Thyroid gland (tissue), 4 donors: ENCODE measurements at regions not wholly inside any gene's neighbourhood (a gene's known extent, or its start where the extent isn't known, plus 50 kb on each side); places are given as distances from the start of the nearest gene placed in this dataset.

Source experiments
- CTCF ChIP-seq, 6 experiments: fragments of 200-600 bp in 3 of 6; fragments of 450-650 bp in 3 of 6; sonication (generic) in 3 of 6; IDR thresholded peaks; one replicate each; pipeline ENCODE4 v1.5.1; 2016 to 2019; ENCODE audit warnings: antibody characterized with exemption in 6 of 6, mild to moderate bottlenecking in 2 of 6, inconsistent platforms in 1 of 6, moderate library complexity in 1 of 6
- POLR2A ChIP-seq, 2 donors: fragments of 450-650 bp; IDR thresholded peaks; one replicate each; pipeline ENCODE4 v1.6.1; 2017; ENCODE audit warnings: antibody characterized with exemption in 2 of 2, mild to moderate bottlenecking in 2 of 2, moderate library complexity in 1 of 2

DNA sequence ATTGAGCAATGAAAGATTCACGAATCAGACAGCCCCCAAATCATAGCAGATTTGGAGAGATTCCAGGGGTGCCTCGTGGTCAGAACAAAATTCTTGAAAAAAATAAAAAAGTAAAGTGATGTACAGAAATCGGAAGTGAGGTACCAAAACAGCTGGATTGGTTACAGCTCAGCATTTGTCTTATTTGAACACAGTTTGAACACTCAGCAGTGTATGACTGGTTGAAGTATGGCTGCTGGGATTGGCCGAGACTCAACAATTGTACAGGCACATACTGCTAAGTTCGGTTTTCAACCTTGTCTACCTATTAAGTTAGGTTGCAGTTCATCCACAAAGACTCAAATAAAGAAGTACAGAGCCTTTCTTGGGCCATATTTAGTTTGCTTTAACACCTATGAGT is 865.4 kb upstream of the TMEM132C start:
- TF ChIP-seq CTCF (IDR thresholded peaks at IDR 0.05) (no peak), POLR2A (IDR thresholded peaks at IDR 0.05) (no peak)
